Activated naive CD4-positive, alpha-beta T cell treated with anti-CD3 and anti-CD28 coated beads, Interleukin-2, amount 10 ng/mL, durations not matched to agents 7 days and 5 days (primary cell): ENCODE measurements at regions not wholly inside any gene's neighbourhood (a gene's known extent, or its start where the extent isn't known, plus 50 kb on each side); places are given as distances from the start of the nearest gene placed in this dataset.

Source experiments
- CTCF ChIA-PET: fragments of 350-600 bp; sonication (Branson Sonifier 250); formaldehyde crosslinking; loops from one replicate; lab custom pipeline; 2021; ENCODE audit warnings: antibody characterized with exemption; lab: Charles Lee
- DNase-seq: peaks from one replicate; pipeline ENCODE4 v3.0.0-alpha.2; 2020
- H3K27ac Mint-ChIP-seq: one replicate; pipeline ENCODE4 v1.8.0; 2021; ENCODE audit warnings: mild to moderate bottlenecking, moderate library complexity, mixed read lengths
- H3K27me3 Mint-ChIP-seq: one replicate; pipeline ENCODE4 v1.8.0; 2021; ENCODE audit warnings: mild to moderate bottlenecking, mixed read lengths
- H3K36me3 Mint-ChIP-seq: one replicate; pipeline ENCODE4 v1.8.0; 2021; ENCODE audit warnings: mixed read lengths
- H3K4me1 Mint-ChIP-seq: one replicate; pipeline ENCODE4 v1.8.0; 2021; ENCODE audit warnings: mixed read lengths
- H3K4me3 Mint-ChIP-seq: one replicate; pipeline ENCODE4 v1.8.0; 2021; ENCODE audit warnings: mild to moderate bottlenecking, moderate library complexity, mixed read lengths
- H3K9me3 Mint-ChIP-seq: one replicate; pipeline ENCODE4 v1.8.0; 2021; ENCODE audit warnings: mixed read lengths

GRCh38 chr9:131809941-131810344, 70.1 kb upstream of the RAPGEF1 start:
- CTCF ChIA-PET: interaction anchor here (0.9 kb wide), 1 partner anchor 30 kb away, joined by 3 read pairs; no protein-coding TSS in a partner anchor
- H3K4me3 Mint-ChIP-seq: no peak overlapping the region
- H3K27ac Mint-ChIP-seq: no peak overlapping the region
- no peak for DNase-seq
- H3K4me1 Mint-ChIP-seq: no peaks in the 10 kb centered on the region
- H3K9me3 Mint-ChIP-seq: no peaks in the 10 kb centered on the region
- peaks cover 69% of the 10 kb centered on the region for H3K27me3 Mint-ChIP-seq
- H3K36me3 Mint-ChIP-seq: no peaks in the 10 kb centered on the region

- no peak overlapping the region for H3K27ac Mint-ChIP-seq
- CTCF ChIA-PET: no interaction called here
These were observed 68.4 kb upstream of the RAPGEF1 start for GRCh38 chr9:131808291-131808690.

DNA sequence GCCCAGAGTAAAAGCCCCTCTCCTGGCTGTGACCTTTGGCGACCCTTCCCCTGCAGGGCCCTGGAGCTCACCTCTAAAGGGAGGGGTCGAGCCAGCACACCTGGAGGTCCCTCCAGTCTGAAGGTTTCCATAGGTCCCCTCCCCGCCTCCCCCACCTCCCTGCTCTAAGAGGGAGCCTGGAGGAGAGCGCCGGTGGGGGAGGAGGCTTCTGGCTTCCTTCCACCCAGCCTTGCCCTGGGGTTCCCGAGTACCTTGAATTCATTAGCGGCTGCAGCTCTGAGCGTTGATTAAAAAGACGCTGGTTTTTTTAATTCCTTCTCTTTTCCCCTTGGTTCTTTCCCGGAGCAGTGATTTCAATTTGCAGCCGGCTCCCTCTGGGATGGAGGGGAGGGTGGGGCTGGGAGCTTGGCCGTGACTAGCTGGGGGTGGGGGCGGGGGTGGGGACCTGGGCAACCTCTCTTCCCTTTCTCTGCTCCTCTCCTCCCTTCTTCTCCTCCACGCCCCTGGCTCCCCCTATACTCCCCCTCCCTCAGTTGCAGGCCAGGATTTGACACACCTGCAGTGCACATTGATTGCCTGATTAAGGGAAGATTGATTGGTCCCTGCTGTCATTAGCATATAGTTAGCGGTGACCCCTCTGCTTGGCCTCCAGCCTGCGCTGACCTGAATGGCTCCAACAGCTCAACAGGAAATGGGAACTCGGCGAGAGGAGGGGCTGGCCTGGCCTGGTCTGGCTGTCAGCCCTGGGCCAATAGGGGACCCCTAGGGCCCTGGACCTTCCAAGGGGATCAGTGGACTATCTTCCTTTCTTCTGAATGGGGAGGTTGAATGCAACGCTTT, 67.5 kb upstream of the RAPGEF1 start:
- H3K36me3 Mint-ChIP-seq: no peaks in the 10 kb centered on the region
- H3K4me3 Mint-ChIP-seq: no peak overlapping the region
- H3K9me3 Mint-ChIP-seq: no peaks in the 10 kb centered on the region
- CTCF ChIA-PET: no interaction called here
- H3K4me1 Mint-ChIP-seq: no peaks in the 10 kb centered on the region
- no peak for DNase-seq
- H3K27me3 Mint-ChIP-seq: peaks cover 65% of the 10 kb centered on the region
- no peak overlapping the region for H3K27ac Mint-ChIP-seq

More at GRCh38 chr9:131808291-131808690, 68.4 kb upstream of the RAPGEF1 start:
- no peaks in the 10 kb centered on the region for H3K9me3 Mint-ChIP-seq
- H3K4me1 Mint-ChIP-seq: no peaks in the 10 kb centered on the region
- no peak for DNase-seq
- H3K27me3 Mint-ChIP-seq: peaks cover 70% of the 10 kb centered on the region
- H3K36me3 Mint-ChIP-seq: no peaks in the 10 kb centered on the region
- H3K4me3 Mint-ChIP-seq: no peak overlapping the region

DNA sequence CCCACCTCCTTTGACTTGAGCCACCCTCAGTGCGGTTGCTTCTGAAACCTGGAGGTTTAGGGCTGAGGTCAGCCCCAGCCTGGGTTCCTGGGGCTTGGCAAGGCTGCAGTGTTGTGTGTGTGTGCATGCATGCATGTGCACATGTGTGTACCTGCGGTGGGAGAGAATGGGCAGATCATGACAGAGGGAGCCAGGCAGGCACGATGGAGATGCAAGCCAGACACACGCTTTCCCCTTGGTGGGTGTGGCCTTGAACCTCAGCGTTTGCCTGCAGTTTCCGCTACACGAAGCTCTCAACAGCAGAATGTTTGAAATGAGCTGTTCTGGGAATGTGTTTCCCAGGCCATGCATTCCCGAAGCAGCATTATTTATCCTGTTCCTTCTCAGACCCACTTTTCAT, 65.9 kb upstream of the RAPGEF1 start:
- H3K27me3 Mint-ChIP-seq: peaks cover 58% of the 10 kb centered on the region

DNA sequence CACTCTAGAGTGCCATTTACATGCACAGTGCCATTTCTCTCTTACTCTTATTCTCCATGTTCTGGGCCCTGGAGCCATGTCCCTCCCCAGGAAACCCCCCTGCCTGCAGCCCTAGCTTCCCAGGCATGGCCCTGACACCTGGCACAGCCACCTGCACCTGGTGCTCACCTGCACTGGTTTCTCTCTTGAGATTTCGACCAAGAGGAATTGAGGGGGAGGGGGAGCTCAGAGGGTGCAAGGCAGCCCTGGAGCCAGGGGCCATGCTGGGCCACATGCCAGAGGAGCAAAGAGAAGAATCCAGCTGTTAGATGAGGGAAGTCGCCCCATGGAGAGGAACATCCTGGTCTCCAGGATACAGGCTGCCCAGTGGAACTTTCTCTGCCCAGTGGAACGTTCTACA, 65.0 kb upstream of the RAPGEF1 start:
- Mint-ChIP-seq H3K27me3 (peaks cover 59% of the 10 kb centered on the region), H3K9me3 (no peaks in the 10 kb centered on the region), H3K4me1 (no peaks in the 10 kb centered on the region), H3K36me3 (no peaks in the 10 kb centered on the region), H3K4me3 (no peak overlapping the region), H3K27ac (no peak overlapping the region)
- CTCF ChIA-PET: no interaction called here
- no peak for DNase-seq

More for the DNA sequence above, 65.9 kb upstream of the RAPGEF1 start:
- H3K36me3 Mint-ChIP-seq: no peaks in the 10 kb centered on the region
- no peak overlapping the region for H3K4me3 Mint-ChIP-seq
- no peaks in the 10 kb centered on the region for H3K4me1 Mint-ChIP-seq
- CTCF ChIA-PET: no interaction called here
- no peak overlapping the region for H3K27ac Mint-ChIP-seq
- no peaks in the 10 kb centered on the region for H3K9me3 Mint-ChIP-seq
- no peak for DNase-seq

- no peaks in the 10 kb centered on the region for H3K9me3 Mint-ChIP-seq
- H3K36me3 Mint-ChIP-seq: no peaks in the 10 kb centered on the region
- H3K4me3 Mint-ChIP-seq: no peak overlapping the region
- H3K27me3 Mint-ChIP-seq: peaks cover 54% of the 10 kb centered on the region
- CTCF ChIA-PET: no interaction called here
- DNase-seq: no peak
- no peaks in the 10 kb centered on the region for H3K4me1 Mint-ChIP-seq
- no peak overlapping the region for H3K27ac Mint-ChIP-seq
These were observed 64.0 kb upstream of the RAPGEF1 start for GRCh38 chr9:131803758-131804411.

GRCh38 chr9:131801810-131802209, 61.9 kb upstream of the RAPGEF1 start:
- Mint-ChIP-seq H3K27me3 (peaks cover 40% of the 10 kb centered on the region), H3K9me3 (no peaks in the 10 kb centered on the region), H3K36me3 (no peaks in the 10 kb centered on the region), H3K4me1 (no peaks in the 10 kb centered on the region), H3K27ac (no peak overlapping the region), H3K4me3 (no peak overlapping the region)
- CTCF ChIA-PET: no interaction called here
- no peak for DNase-seq

DNA sequence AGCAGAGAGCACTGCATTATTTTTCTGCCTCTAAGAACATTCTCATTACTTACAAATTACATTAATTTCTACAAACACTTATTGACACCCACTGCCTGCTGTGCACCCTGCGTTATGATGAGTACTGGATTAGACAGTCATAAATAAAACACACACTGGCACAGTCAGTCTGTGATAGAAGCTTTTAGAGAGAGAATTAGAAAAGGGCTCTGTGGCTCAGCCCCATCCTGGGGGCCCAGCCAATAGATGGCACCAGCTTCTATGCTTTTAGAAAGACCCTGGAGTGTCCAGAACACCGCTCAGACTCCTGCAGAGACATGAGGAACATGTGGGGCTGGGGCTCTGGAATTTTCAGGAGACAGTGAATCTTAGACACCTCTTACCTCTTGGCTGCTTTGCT, 61.0 kb upstream of the RAPGEF1 start:
- DNase-seq: no peak
- CTCF ChIA-PET: no interaction called here
- no peaks in the 10 kb centered on the region for H3K36me3 Mint-ChIP-seq
- H3K9me3 Mint-ChIP-seq: no peaks in the 10 kb centered on the region
- peaks cover 31% of the 10 kb centered on the region for H3K27me3 Mint-ChIP-seq
- no peak overlapping the region for H3K4me3 Mint-ChIP-seq
- H3K27ac Mint-ChIP-seq: no peak overlapping the region
- H3K4me1 Mint-ChIP-seq: no peaks in the 10 kb centered on the region

DNA sequence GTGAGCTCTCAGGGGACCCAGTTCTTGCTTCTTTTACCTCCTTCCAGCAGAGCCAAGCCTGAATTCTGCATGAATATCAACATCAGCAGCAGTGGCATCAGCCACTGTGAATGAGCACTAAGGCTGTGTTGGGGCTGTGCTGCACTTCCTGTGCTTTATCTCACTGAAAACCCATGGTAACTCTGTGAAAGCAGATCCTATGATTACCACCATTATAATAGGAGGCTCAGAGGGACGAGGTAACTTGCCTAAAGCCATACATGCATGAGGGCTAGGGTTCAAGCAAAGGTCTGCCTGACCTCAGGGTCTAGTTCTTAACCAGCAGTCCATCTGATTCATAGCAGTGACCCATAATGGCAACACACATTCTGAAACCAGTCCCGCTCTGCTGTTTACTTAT, 60.5 kb upstream of the RAPGEF1 start:
- Mint-ChIP-seq H3K27me3 (peaks cover 26% of the 10 kb centered on the region), H3K36me3 (no peaks in the 10 kb centered on the region), H3K27ac (no peak overlapping the region), H3K4me1 (no peaks in the 10 kb centered on the region), H3K4me3 (no peak overlapping the region), H3K9me3 (no peaks in the 10 kb centered on the region)
- CTCF ChIA-PET: no interaction called here
- no peak for DNase-seq

DNA sequence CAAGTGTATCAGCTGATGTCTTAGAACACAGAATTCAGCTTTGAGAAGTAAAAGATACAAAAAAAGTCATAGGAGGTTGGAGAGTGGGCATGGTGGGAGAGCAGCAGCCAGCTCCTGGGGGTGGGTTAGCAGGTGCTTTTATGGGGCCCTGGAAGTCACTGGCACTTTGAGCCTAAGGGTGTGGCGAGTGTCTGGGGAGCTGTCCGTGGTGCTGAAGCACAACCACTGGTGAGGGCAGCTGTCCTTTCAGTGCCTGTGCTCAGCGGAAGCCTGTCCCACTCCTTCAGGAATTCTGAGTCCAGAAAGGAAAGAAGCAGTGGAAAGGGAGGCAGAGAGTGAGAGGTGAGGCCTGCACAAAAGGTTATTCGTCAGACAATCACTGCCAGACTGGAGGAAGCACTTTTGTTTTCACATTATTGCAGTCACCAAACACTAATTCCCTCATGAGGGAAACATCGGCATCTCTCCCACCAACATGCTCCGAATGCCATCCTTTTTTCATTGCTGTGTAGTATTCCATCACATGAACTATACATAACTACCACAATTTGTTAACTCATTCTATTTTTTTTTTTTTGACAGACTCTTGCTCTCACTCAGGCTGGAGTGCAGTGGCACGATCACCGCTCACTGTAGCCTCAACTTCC, 59.4 kb upstream of the RAPGEF1 start:
- no peaks in the 10 kb centered on the region for H3K36me3 Mint-ChIP-seq
- H3K4me1 Mint-ChIP-seq: no peaks in the 10 kb centered on the region
- CTCF ChIA-PET: no interaction called here
- H3K4me3 Mint-ChIP-seq: no peak overlapping the region
- H3K27ac Mint-ChIP-seq: no peak overlapping the region
- peaks cover 22% of the 10 kb centered on the region for H3K27me3 Mint-ChIP-seq
- peak; percentile 72 for DNase-seq
- H3K9me3 Mint-ChIP-seq: no peaks in the 10 kb centered on the region

GRCh38 chr9:131798246-131798645, 58.4 kb upstream of the RAPGEF1 start:
- Mint-ChIP-seq H3K4me1 (no peaks in the 10 kb centered on the region), H3K27ac (no peak overlapping the region), H3K4me3 (no peak overlapping the region), H3K36me3 (no peaks in the 10 kb centered on the region), H3K27me3 (peaks cover 15% of the 10 kb centered on the region), H3K9me3 (no peaks in the 10 kb centered on the region)
- CTCF ChIA-PET: no interaction called here
- DNase-seq: no peak

- DNase-seq: no peak
- no peaks in the 10 kb centered on the region for H3K4me1 Mint-ChIP-seq
These were observed 54.5 kb upstream of the RAPGEF1 start for GRCh38 chr9:131794393-131794792.

GRCh38 chr9:131791542-131792254, 51.8 kb upstream of the RAPGEF1 start:
- Mint-ChIP-seq H3K4me1 (no peaks in the 10 kb centered on the region), H3K36me3 (no peaks in the 10 kb centered on the region), H3K9me3 (no peaks in the 10 kb centered on the region), H3K4me3 (no peak overlapping the region), H3K27ac (no peak overlapping the region), H3K27me3 (peaks cover 43% of the 10 kb centered on the region)
- CTCF ChIA-PET: no interaction called here
- DNase-seq: no peak

More at GRCh38 chr9:131794393-131794792, 54.5 kb upstream of the RAPGEF1 start:
- H3K4me3 Mint-ChIP-seq: no peak overlapping the region
- H3K9me3 Mint-ChIP-seq: no peaks in the 10 kb centered on the region
- H3K27ac Mint-ChIP-seq: no peak overlapping the region
- peaks cover 23% of the 10 kb centered on the region for H3K27me3 Mint-ChIP-seq
- no peaks in the 10 kb centered on the region for H3K36me3 Mint-ChIP-seq
- CTCF ChIA-PET: interaction anchor here (1.2 to 1.4 kb wide), 2 partner anchors 372 to 442 kb away, joined by 3 to 4 read pairs; no protein-coding TSS in a partner anchor
